OCI-LY3 (cell line): ENCODE measurements at regions not wholly inside any gene's neighbourhood (a gene's known extent, or its start where the extent isn't known, plus 50 kb on each side); places are given as distances from the start of the nearest gene placed in this dataset.

Experiments
- H2AFZ ChIP-seq: fragments of 200-600, 300-600 bp; shearing (Covaris generic); 2 replicates; pipeline ENCODE4 v1.6.0; 2014; ENCODE audit warnings: antibody characterized with exemption, low read depth, low read length
- H3K27ac ChIP-seq: fragments of 200-600, 300-600 bp; sonication (generic); 2 replicates; pipeline ENCODE4 v1.5.1; 2014; ENCODE audit warnings: mild to moderate bottlenecking, low read length, moderate library complexity, mixed read lengths
- H3K27me3 ChIP-seq: fragments of 200-600, 300-600 bp; sonication (generic); 2 replicates; pipeline ENCODE4 v1.6.1; 2014; ENCODE audit warnings: low read depth, low read length, mixed read lengths
- H3K36me3 ChIP-seq: fragments of 200-600, 300-600 bp; sonication (generic); replicated peaks from 2 replicates; pipeline ENCODE3; 2014; ENCODE audit warnings: low read depth, low read length, mixed read lengths
- H3K4me1 ChIP-seq: fragments of 300-600, 200-600 bp; sonication (generic); 2 replicates; pipeline ENCODE4 v1.6.1; 2014; ENCODE audit warnings: low read length, mixed read lengths
- H3K4me2 ChIP-seq: fragments of 200-600, 300-600 bp; sonication (generic); 2 replicates; pipeline ENCODE4 v1.6.1; 2014; ENCODE audit warnings: low read length, mixed read lengths
- H3K4me3 ChIP-seq: fragments of 300-600, 200-600 bp; sonication (generic); 2 replicates; pipeline ENCODE4 v1.5.1; 2014; ENCODE audit warnings: antibody characterized with exemption, mild to moderate bottlenecking, low read length, moderate library complexity
- H3K79me2 ChIP-seq: fragments of 300-600, 200-600 bp; shearing (Covaris generic); 2 replicates; pipeline ENCODE4 v1.6.1; 2014; ENCODE audit warnings: mild to moderate bottlenecking, low read length, mixed read lengths
- H3K9ac ChIP-seq: fragments of 300-600, 200-600 bp; shearing (Covaris generic); 2 replicates; pipeline ENCODE4 v1.6.0; 2014; ENCODE audit warnings: mild to moderate bottlenecking, low read length, moderate library complexity
- H3K9me3 ChIP-seq: fragments of 200-600, 300-600 bp; shearing (Covaris generic); 2 replicates; pipeline ENCODE4 v1.6.1; 2014; ENCODE audit warnings: low read length, mixed read lengths; ENCODE audit not compliant: insufficient read depth
- H4K20me1 ChIP-seq: fragments of 200-600, 300-600 bp; sonication (generic); 2 replicates; pipeline ENCODE4 v1.6.1; 2016; ENCODE audit warnings: low read length, mixed read lengths; ENCODE audit not compliant: insufficient read depth
- EZH2phosphoT487 ChIP-seq: fragments of 200-600 bp; shearing (Covaris generic); IDR thresholded peaks from 2 replicates; pipeline ENCODE4 v1.6.1; 2018; ENCODE audit warnings: antibody characterized with exemption, mixed run types, low read depth
- TF ChIP-seq, protein P1 (sequence below): fragments of 200-600, 300-600 bp; sonication (generic); IDR thresholded peaks from 2 replicates; pipeline ENCODE4 v1.5.1; 2014; ENCODE audit warnings: antibody characterized with exemption, low read length, low read depth

GRCh38 chr18:60880184-60880583 is 453.0 kb upstream of the CDH20 start:
- Histone ChIP-seq H3K9ac (no peak overlapping the region), H3K4me1 (peaks cover 7% of the 10 kb centered on the region), H3K27me3 (no peaks in the 10 kb centered on the region), H3K36me3 (no peaks in the 10 kb centered on the region), H3K27ac (no peak overlapping the region), H3K79me2 (no peaks in the 10 kb centered on the region), H3K4me3 (no peak overlapping the region), H3K4me2 (no peak overlapping the region), H2AFZ (no peak overlapping the region), H4K20me1 (no peaks in the 10 kb centered on the region), H3K9me3 (no peaks in the 10 kb centered on the region)
- TF ChIP-seq, protein P1, sequence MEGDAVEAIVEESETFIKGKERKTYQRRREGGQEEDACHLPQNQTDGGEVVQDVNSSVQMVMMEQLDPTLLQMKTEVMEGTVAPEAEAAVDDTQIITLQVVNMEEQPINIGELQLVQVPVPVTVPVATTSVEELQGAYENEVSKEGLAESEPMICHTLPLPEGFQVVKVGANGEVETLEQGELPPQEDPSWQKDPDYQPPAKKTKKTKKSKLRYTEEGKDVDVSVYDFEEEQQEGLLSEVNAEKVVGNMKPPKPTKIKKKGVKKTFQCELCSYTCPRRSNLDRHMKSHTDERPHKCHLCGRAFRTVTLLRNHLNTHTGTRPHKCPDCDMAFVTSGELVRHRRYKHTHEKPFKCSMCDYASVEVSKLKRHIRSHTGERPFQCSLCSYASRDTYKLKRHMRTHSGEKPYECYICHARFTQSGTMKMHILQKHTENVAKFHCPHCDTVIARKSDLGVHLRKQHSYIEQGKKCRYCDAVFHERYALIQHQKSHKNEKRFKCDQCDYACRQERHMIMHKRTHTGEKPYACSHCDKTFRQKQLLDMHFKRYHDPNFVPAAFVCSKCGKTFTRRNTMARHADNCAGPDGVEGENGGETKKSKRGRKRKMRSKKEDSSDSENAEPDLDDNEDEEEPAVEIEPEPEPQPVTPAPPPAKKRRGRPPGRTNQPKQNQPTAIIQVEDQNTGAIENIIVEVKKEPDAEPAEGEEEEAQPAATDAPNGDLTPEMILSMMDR, result no peak
- TF ChIP-seq EZH2phosphoT487, result no peak

DNA sequence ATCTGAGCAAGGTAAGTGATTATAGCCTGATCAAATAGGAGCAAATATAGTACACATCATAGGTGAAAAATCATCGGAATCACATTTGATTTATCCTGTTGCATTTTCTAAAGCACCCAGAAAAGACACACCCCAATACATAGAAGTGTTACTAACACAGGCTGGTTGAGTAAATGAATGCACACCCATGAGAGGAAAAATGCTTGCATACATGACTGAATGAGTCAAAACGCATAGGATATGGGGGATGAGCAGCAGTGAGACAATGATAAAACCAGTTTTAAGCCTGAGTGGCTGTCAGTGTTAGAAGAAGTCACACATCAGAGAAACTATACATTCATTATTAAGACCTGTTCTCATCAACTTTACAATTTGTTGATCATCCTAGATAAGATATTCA is 449.6 kb upstream of the CDH20 start:
- H3K9ac ChIP-seq, result no peak overlapping the region
- H2AFZ ChIP-seq, result no peak overlapping the region
- H3K9me3 ChIP-seq, result no peaks in the 10 kb centered on the region
- H3K4me2 ChIP-seq, result no peak overlapping the region
- H3K4me1 ChIP-seq, result peaks cover 7% of the 10 kb centered on the region
- TF ChIP-seq, protein P1, result no peak
- no peak for TF ChIP-seq EZH2phosphoT487
- no peak overlapping the region for H3K27ac ChIP-seq
- H3K36me3 ChIP-seq, result no peaks in the 10 kb centered on the region
- no peaks in the 10 kb centered on the region for H4K20me1 ChIP-seq
- H3K79me2 ChIP-seq, result no peaks in the 10 kb centered on the region
- H3K4me3 ChIP-seq, result no peak overlapping the region
- no peaks in the 10 kb centered on the region for H3K27me3 ChIP-seq

DNA sequence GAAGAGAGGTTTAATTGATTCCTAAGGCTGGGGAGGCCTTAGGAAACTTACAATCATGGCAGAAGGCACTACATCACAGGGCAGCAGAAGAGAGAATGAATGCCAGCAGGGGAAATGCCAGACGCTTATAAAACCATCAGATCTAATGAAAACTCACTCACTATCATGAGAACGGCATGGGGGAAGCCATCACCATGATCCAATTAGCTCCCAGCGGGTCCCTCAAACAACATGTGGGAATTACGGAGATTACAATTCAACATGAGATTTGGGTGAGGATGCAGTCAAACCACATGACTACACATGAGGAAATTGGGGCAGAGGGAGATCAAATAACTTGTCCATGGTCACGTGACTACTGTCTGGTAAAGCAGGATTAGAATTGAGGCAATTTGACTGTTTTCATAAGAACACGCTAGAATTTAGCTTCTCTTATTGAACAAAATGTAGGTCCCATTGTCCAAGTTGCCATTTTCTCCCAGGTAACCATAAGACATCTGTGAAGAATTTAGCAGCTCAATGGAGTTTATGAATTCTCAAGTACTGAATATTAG is 445.1 kb upstream of the CDH20 start:
- Histone ChIP-seq H3K27me3 (no peaks in the 10 kb centered on the region), H4K20me1 (no peaks in the 10 kb centered on the region), H3K27ac (no peak overlapping the region), H3K9ac (no peak overlapping the region), H3K9me3 (no peaks in the 10 kb centered on the region), H3K4me1 (no peaks in the 10 kb centered on the region), H3K36me3 (no peaks in the 10 kb centered on the region), H3K4me3 (no peak overlapping the region), H2AFZ (no peak overlapping the region), H3K79me2 (no peaks in the 10 kb centered on the region), H3K4me2 (no peak overlapping the region)
- TF ChIP-seq, protein P1, result no peak
- TF ChIP-seq EZH2phosphoT487, result no peak

GRCh38 chr18:60889442-60889841 is 443.8 kb upstream of the CDH20 start:
- Histone ChIP-seq H3K36me3 (no peaks in the 10 kb centered on the region), H3K9ac (no peak overlapping the region), H3K4me3 (no peak overlapping the region), H3K79me2 (no peaks in the 10 kb centered on the region), H3K4me2 (no peak overlapping the region), H4K20me1 (no peaks in the 10 kb centered on the region), H3K4me1 (no peaks in the 10 kb centered on the region), H3K27me3 (no peaks in the 10 kb centered on the region), H2AFZ (no peak overlapping the region), H3K27ac (no peak overlapping the region), H3K9me3 (no peaks in the 10 kb centered on the region)
- no peak for TF ChIP-seq EZH2phosphoT487
- TF ChIP-seq, protein P1, result no peak
